Testis (tissue), 2 donors: ENCODE measurements at regions not wholly inside any gene's neighbourhood (a gene's known extent, or its start where the extent isn't known, plus 50 kb on each side); places are given as distances from the start of the nearest gene placed in this dataset.

Source experiments
- DNase-seq: peaks from one replicate; pipeline ENCODE4 v3.0.0-alpha.2; 2019
- H3K27ac ChIP-seq, 2 donors: fragments of 200-600 bp; sonication (generic); one replicate each; pipeline ENCODE4 v1.5.1; 2019
- H3K27me3 ChIP-seq: fragments of 200-600 bp; sonication (generic); one replicate; pipeline ENCODE4 v1.5.1; 2019
- H3K36me3 ChIP-seq: fragments of 200-600 bp; sonication (generic); one replicate; pipeline ENCODE4 v1.5.1; 2017; ENCODE audit warnings: low read depth; ENCODE audit errors: missing control alignments
- H3K4me1 ChIP-seq: fragments of 200-600 bp; sonication (generic); one replicate; pipeline ENCODE4 v1.5.1; 2019
- H3K4me3 ChIP-seq, 2 donors: fragments of 200-600 bp; sonication (generic); one replicate each; pipeline ENCODE4 v1.5.1; 2017 to 2019
- H3K9me3 ChIP-seq: fragments of 200-600 bp; sonication (generic); one replicate; pipeline ENCODE4 v1.5.1; 2017
- CTCF ChIP-seq, 3 experiments: fragments of 450-650 bp in 2 of 3; fragments of 200-600 bp in 1 of 3; sonication (generic) in 1 of 3; IDR thresholded peaks; one replicate each; pipeline ENCODE4 v1.5.1; 2016 to 2019; ENCODE audit warnings: antibody characterized with exemption in 3 of 3, mild to moderate bottlenecking in 2 of 3, moderate library complexity in 1 of 3
- POLR2A ChIP-seq: fragments of 450-650 bp; IDR thresholded peaks from one replicate; pipeline ENCODE4 v1.6.1; 2017; ENCODE audit warnings: antibody characterized with exemption, mild to moderate bottlenecking, moderate library complexity
- WGBS, 2 donors: methylation state at CpG; one replicate each; pipeline ENCODE4 v1.1.5; 2018; 5-methylcytosine and 5-hydroxymethylcytosine counted together
- intact Hi-C: fragments of 100-400 bp; cut with DNase I; formaldehyde crosslinking; loops from one replicate; pipeline ENCODE4 v1.15.1; 2023; ENCODE audit warnings: low total_unique reads

GRCh38 chr10:128969551-128969950 is 497.5 kb upstream of the MGMT start:
- Histone ChIP-seq H3K27me3 (no peaks in the 10 kb centered on the region), H3K4me3 (no peak overlapping the region), H3K36me3 (no peaks in the 10 kb centered on the region), H3K4me1 (no peaks in the 10 kb centered on the region), H3K9me3 (no peaks in the 10 kb centered on the region), H3K27ac (no peak overlapping the region)
- 61 to 73% methylated on average over 11 of the region's 11 CpGs for WGBS, 2 donors
- no peak for TF ChIP-seq POLR2A
- no peak for TF ChIP-seq CTCF (IDR thresholded peaks at IDR 0.05)
- intact Hi-C loops, result no loop called here
- peak; percentile 58 for DNase-seq

GRCh38 chr10:128971374-128972035 is 495.5 kb upstream of the MGMT start:
- Histone ChIP-seq H3K27ac (no peak overlapping the region), H3K9me3 (no peaks in the 10 kb centered on the region), H3K36me3 (no peaks in the 10 kb centered on the region), H3K4me3 (no peak overlapping the region), H3K4me1 (no peaks in the 10 kb centered on the region), H3K27me3 (no peaks in the 10 kb centered on the region)
- DNase-seq, result no peak
- intact Hi-C loops, result no loop called here
- WGBS, 2 donors, result 85 to 90% methylated on average over 11 of the region's 11 CpGs
- TF ChIP-seq POLR2A (no peak), CTCF (IDR thresholded peaks at IDR 0.05) (no peak)

- WGBS, 2 donors, result 85 to 91% methylated on average over 2 of the region's 2 CpGs
- TF ChIP-seq CTCF (IDR thresholded peaks at IDR 0.05) (no peak), POLR2A (no peak)
These were observed 495.0 kb upstream of the MGMT start for GRCh38 chr10:128972036-128972405.

GRCh38 chr10:128973221-128973620 is 493.8 kb upstream of the MGMT start:
- Histone ChIP-seq H3K36me3 (no peaks in the 10 kb centered on the region), H3K27ac (no peak overlapping the region), H3K4me1 (no peaks in the 10 kb centered on the region), H3K9me3 (no peaks in the 10 kb centered on the region), H3K27me3 (no peaks in the 10 kb centered on the region), H3K4me3 (no peak overlapping the region)
- intact Hi-C loops, result no loop called here
- TF ChIP-seq CTCF (IDR thresholded peaks at IDR 0.05) (no peak), POLR2A (no peak)
- 63 to 70% methylated on average over 6 of the region's 6 CpGs for WGBS, 2 donors
- no peak for DNase-seq

More at GRCh38 chr10:128972036-128972405, 495.0 kb upstream of the MGMT start:
- H3K4me3 ChIP-seq, result no peak overlapping the region
- no peaks in the 10 kb centered on the region for H3K27me3 ChIP-seq
- H3K27ac ChIP-seq, result no peak overlapping the region
- no peaks in the 10 kb centered on the region for H3K4me1 ChIP-seq
- no peak for DNase-seq
- H3K9me3 ChIP-seq, result no peaks in the 10 kb centered on the region
- H3K36me3 ChIP-seq, result no peaks in the 10 kb centered on the region
- intact Hi-C loops, result no loop called here

GRCh38 chr10:128976856-128977255 is 490.2 kb upstream of the MGMT start:
- H3K36me3 ChIP-seq, result no peaks in the 10 kb centered on the region
- H3K27me3 ChIP-seq, result no peaks in the 10 kb centered on the region
- WGBS, 2 donors, result 73% methylated on average over 8 of the region's 8 CpGs
- intact Hi-C loops, result no loop called here
- no peaks in the 10 kb centered on the region for H3K4me1 ChIP-seq
- no peak for DNase-seq
- no peak overlapping the region for H3K4me3 ChIP-seq
- H3K27ac ChIP-seq, result no peak overlapping the region
- H3K9me3 ChIP-seq, result no peaks in the 10 kb centered on the region
- no peak for TF ChIP-seq CTCF (IDR thresholded peaks at IDR 0.05)
- TF ChIP-seq POLR2A, result no peak
